ENCODE measurements at regions not wholly inside any gene's neighbourhood (a gene's known extent, or its start where the extent isn't known, plus 50 kb on each side); places are given as distances from the start of the nearest gene placed in this dataset.

- Mint-ChIP-seq H3K9me3 (no peaks in the 10 kb centered on the region), H3K4me1 (ENCODE audit: unreplicated experiment) (peaks cover 8% of the 10 kb centered on the region), H3K27ac (no peak overlapping the region), H3K4me3 (no peak overlapping the region), H3K27me3 (peaks cover 9% of the 10 kb centered on the region), H3K36me3 (no peaks in the 10 kb centered on the region)
- TF ChIP-seq CTCF (conservative IDR thresholded peaks at IDR 0.05), result no peak
- DNase-seq (ENCODE audit: extremely low spot score, unreplicated experiment), result no peak
Observed at GRCh38 chr14:66140213-66140918, 345.8 kb upstream of the CCDC196 start.

- Mint-ChIP-seq H3K27me3 (peaks cover 7% of the 10 kb centered on the region), H3K36me3 (no peaks in the 10 kb centered on the region), H3K4me3 (no peak overlapping the region), H3K27ac (no peak overlapping the region), H3K4me1 (ENCODE audit: unreplicated experiment) (peaks cover 4% of the 10 kb centered on the region), H3K9me3 (no peaks in the 10 kb centered on the region)
- no peak for TF ChIP-seq CTCF (conservative IDR thresholded peaks at IDR 0.05)
- no peak for DNase-seq (ENCODE audit: extremely low spot score, unreplicated experiment)
Observed at GRCh38 chr14:66140963-66141362, 345.2 kb upstream of the CCDC196 start.

DNA sequence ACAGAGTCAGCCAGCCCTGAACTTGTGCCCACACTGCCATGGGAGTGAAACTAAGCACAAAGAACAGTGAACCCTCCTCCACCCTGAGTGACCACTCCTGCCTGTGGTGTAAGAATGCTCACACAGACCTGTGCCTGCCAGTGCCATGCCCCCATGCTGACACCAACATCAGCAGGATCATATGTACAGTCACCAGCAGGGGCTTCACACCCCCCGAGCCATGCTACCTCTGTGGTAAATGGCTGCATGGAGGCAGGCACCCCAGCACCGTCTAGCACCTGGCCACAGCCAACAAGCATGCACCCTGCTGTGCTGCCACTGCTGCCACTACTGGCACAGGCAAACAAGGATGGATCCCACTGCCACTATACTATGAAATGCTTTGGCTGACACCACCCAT, 344.4 kb upstream of the CCDC196 start:
- no peak for DNase-seq (ENCODE audit: extremely low spot score, unreplicated experiment)
- Mint-ChIP-seq H3K27ac (no peak overlapping the region), H3K4me3 (no peak overlapping the region), H3K36me3 (no peaks in the 10 kb centered on the region), H3K9me3 (peaks cover 1% of the 10 kb centered on the region), H3K4me1 (ENCODE audit: unreplicated experiment) (no peaks in the 10 kb centered on the region), H3K27me3 (peaks cover 8% of the 10 kb centered on the region)
- no peak for TF ChIP-seq CTCF (conservative IDR thresholded peaks at IDR 0.05)

GRCh38 chr14:66143387-66144112, 342.6 kb upstream of the CCDC196 start:
- H3K4me3 Mint-ChIP-seq, result no peak overlapping the region
- no peaks in the 10 kb centered on the region for H3K36me3 Mint-ChIP-seq
- H3K27ac Mint-ChIP-seq, result no peak overlapping the region
- DNase-seq (ENCODE audit: extremely low spot score, unreplicated experiment), result no peak
- H3K4me1 Mint-ChIP-seq (ENCODE audit: unreplicated experiment), result no peaks in the 10 kb centered on the region
- peaks cover 17% of the 10 kb centered on the region for H3K27me3 Mint-ChIP-seq
- peaks cover 10% of the 10 kb centered on the region for H3K9me3 Mint-ChIP-seq
- TF ChIP-seq CTCF (conservative IDR thresholded peaks at IDR 0.05), result no peak

DNA sequence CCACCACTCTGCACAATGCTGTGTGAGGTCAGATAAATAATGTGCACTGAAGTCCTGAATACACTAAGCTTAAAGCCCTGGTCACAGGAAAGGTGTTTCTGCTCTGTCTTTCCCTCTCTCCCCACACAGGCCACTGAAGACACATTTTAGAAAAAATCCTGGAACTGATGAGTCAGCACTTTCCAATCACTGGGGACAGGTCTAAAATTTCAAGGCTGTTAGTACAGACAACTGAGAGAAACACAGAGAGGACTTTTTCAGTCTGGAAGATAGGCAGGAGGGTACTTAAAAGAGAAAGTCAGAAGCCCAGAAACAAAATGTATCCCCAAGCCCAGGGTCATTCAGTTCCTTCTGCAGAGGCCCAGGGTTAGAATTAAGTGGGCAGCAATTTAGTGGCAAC, 333.9 kb upstream of the CCDC196 start:
- no peak for DNase-seq (ENCODE audit: extremely low spot score, unreplicated experiment)
- no peak for TF ChIP-seq CTCF (conservative IDR thresholded peaks at IDR 0.05)
- Mint-ChIP-seq H3K4me3 (peak overlapping the region; percentile 29), H3K27ac (no peak overlapping the region), H3K4me1 (ENCODE audit: unreplicated experiment) (peaks cover 13% of the 10 kb centered on the region), H3K9me3 (peaks cover 3% of the 10 kb centered on the region), H3K36me3 (no peaks in the 10 kb centered on the region), H3K27me3 (peaks cover 4% of the 10 kb centered on the region)
